Left renal cortex interstitium (tissue), 4 donors: ENCODE measurements at regions not wholly inside any gene's neighbourhood (a gene's known extent, or its start where the extent isn't known, plus 50 kb on each side); places are given as distances from the start of the nearest gene placed in this dataset.

Experiments used
- DNase-seq, 4 donors: peaks; one replicate each; pipeline ENCODE4 v3.0.0-alpha.2; 2013; ENCODE audit warnings: low read depth in 4 of 4, low spot score in 2 of 4, missing footprints in 1 of 4

GRCh38 chr18:5646739-5647138 is 102.9 kb upstream of the EPB41L3 start:
- DNase-seq = no peak

DNA sequence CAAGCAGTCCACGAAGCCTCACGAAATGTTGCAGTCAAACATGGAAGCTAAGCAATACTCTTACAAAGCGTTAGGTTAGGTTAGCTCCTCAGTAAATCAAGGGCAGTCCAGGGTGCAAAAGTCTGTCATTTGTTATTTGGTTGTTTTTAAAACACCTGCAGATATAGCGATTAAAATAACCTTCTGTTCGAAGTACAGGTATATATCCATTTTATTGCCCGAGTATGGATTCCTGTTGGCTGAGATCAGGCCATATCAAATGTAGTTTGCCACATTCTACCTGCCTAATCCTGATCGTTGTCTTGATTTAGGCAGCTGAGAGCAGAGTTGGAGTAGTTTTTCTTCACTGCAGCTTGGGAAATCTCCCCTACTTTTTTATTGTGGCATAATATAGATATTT is 99.5 kb upstream of the EPB41L3 start:
- DNase-seq = no peak

- DNase-seq = no peak
Observed at GRCh38 chr18:5640939-5641338, 97.1 kb upstream of the EPB41L3 start.

DNA sequence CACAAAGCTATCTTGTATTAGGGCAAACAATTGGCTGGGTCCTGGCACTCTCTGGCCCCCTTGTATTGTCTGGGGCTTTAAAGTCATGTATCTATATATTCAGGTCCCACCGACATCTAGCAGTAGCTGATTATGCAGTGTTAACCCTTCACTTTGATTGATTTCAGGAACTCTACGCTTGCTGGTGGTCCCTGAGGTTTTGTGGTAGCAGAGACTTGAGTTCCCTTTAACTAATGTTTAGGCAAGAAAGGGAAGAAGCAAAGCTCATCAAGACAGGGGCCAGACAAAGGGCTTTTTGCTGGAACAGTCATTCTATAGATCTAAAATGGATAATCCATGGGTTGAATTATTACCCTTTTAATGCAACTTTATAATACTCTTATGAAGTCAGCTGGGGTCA is 95.3 kb upstream of the EPB41L3 start:
- no peak for DNase-seq

- DNase-seq = no peak
Observed at GRCh38 chr18:5632041-5632440, 88.2 kb upstream of the EPB41L3 start.

DNA sequence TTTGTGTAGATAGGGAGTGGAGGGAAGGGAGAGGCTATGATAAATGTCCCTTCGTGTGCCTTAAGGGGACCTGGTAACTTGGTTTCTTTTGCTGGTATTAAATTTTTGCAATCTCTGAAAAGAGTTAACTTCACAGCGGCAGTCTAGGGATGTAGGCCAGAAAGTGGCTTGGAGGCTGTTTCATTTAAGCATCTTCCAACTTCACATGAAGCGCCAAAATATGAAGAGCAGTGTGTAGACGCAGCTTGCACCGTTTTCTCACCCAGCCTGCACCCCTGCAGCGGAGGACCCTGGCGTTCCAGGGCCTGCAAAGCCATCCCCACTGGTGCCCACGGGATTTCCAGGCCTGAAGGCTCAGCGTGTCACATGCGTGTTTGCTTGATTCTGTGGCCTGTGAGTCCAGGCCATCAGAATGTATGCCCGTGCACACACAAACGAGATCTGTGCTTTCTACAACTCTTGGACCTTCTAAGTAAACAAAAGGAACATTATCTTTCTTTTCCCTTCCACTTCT is 87.2 kb upstream of the EPB41L3 start:
- no peak for DNase-seq

DNA sequence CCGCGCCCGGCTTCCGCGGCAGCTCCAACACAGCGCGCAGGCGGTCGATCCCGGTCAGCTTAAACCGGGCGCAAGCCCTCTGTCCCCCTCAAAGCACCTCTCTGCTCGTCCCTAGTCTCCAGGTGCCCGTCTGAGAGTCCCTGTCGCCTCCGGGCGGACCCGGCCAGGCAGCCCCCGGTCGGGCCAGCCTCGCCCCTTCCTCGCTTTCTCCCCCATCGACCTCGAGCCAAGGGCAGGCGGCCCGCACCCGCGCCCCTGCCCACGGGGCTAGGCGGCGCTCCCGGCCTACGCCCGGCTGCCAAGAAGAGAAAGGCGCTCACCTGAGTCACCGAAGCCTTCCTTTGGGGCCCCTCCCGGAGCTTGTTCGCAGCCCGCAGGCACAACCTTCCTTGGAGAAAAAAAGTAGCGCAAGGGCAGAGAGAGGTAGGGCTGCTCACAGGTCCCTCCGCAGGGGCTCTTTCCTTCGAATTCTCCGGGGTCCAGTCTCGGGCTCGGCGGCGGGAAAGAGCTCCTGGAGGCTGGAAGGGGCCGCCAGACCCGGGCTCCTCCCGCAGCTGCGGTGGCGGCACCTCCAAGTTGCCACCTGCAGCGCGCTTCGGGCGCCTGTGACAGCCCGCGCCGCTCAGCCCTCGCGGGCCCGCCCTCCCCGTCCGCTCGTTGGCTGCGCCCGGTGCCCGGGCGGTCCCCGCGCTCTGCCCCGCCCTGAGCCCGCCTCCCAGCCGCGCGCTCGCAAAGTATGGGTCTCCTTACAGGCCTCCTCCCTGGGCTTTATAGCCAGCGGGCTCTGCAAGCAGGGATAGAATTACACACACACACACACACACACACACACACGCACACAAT is 86.5 kb upstream of the EPB41L3 start:
- peak; percentile 43 to 63 (median 54) for DNase-seq

GRCh38 chr18:5628512-5629255 is 84.9 kb upstream of the EPB41L3 start:
- DNase-seq = peak in 3 of 4 donors; percentile 16 to 34 (median 27)

- peak in 2 of 4 donors; percentile 3 to 13 for DNase-seq
Observed at GRCh38 chr18:5627776-5628511, 84.1 kb upstream of the EPB41L3 start.

DNA sequence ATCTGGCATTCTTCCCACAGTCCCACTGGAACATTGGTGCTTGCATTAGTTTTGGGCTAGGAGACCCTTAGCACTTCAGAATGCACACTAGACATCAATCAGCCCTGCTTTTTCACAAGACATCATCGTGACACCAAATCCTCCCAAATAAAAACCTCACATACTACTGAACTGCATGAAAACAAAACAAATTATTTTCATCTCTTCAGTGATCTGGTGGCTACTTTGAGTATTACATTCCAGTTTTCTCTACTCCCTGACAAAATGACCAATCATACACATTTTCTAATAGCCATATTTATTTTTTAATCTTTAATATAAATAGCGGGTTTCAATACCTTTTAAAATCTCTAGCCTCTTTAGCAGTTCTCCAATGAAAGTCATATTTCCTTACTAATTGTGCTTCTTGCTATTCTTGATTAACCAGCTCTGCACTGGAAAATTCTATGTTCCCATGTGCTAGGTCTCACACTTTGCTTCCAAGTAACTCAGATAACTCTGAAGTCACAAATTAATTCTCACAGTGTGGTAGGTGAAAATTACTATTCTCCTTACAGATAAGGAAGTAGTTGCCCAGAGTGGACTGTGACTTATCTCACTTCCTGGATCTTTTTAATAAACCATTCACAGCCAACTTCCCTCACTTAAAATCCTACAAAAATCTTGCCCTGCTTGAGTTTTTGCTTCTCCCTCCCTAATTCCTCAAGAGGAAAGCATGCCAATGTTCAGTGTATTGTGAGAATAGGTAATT is 82.5 kb upstream of the EPB41L3 start:
- no peak for DNase-seq

- no peak for DNase-seq
Observed at GRCh38 chr18:5625076-5625475, 81.3 kb upstream of the EPB41L3 start.

- DNase-seq = no peak
Observed at GRCh38 chr18:5622905-5623304, 79.1 kb upstream of the EPB41L3 start.

- DNase-seq = no peak
Observed at GRCh38 chr18:5620289-5620688, 76.5 kb upstream of the EPB41L3 start.

- no peak for DNase-seq
Observed at GRCh38 chr18:5619376-5619775, 75.6 kb upstream of the EPB41L3 start.

DNA sequence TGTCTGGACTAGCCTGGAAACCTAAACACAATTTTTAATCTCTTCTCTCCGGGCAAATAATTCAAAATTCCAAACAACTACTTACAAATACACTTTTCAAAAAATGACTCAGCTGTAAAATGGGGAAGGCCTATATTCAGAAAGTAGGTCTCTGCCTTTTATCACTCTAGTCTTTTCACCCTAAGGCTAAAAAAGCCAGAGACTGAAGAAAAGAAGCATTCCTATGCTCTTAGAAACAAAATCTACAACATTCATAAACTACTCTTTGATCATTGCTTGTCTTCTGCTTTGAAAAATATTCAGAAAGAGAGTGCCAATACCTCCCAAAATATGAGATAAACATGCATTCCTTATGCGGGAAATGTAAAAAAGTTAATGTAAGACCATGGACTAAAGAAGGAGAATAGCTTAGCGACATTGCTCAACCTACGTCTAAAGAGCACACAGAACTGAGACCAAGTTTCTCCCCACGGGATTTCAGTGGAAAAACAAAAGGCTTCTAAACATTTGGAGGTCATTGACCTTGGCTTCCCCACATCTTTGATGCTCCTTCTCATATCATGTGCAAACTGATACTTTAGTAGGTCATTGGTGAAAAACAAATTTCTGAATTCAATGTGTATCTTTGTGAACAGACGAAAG is 74.4 kb upstream of the EPB41L3 start:
- DNase-seq = no peak

DNA sequence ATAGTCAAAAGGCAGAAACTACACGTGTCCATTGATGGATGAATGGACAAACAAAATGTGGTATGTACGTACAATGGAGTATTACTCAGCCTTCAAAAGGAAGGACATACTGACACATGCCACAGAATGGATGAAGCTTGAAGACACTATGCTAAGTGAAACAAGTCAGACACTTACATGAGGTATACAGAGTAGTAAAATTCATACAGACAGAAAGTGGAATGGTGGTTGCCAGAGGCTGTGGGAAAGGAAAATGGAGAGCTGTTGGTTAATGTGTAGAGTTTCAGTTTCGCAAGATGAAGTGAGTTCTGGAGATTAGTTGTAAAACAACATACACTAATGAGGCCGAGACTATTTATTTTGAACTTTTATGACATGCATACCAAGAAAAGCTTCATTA is 67.4 kb upstream of the EPB41L3 start:
- no peak for DNase-seq

GRCh38 chr18:5608846-5609245 is 65.0 kb upstream of the EPB41L3 start:
- no peak for DNase-seq

DNA sequence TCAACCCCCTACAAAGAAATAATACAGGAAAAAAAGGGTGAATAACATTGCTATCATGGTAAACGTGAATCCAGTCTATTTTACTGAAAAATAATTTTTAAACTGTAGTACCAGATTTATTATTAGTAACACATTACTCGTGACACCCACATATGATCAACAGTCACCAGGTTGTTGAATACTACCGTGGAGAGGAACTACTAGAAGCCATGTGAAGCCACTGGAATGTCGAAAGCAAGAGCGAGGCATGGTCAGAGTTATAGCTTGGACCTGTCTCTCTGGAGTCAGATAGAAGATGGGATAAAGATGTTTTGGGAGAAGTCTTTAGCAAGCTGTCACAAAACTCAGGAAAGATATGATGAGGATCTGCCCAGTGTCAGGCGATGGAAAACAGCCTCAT is 63.2 kb upstream of the EPB41L3 start:
- no peak for DNase-seq

GRCh38 chr18:5604778-5605177 is 61.0 kb upstream of the EPB41L3 start:
- no peak for DNase-seq

GRCh38 chr18:5603153-5603552 is 59.4 kb upstream of the EPB41L3 start:
- no peak for DNase-seq
